Stimulated activated CD4-positive, alpha-beta T cell treated with anti-CD3 and anti-CD28 coated beads, Interleukin-12 subunit alpha, Interleukin-12 subunit beta, amount 100 ng/mL, for 24 hours (primary cell): ENCODE measurements at regions not wholly inside any gene's neighbourhood (a gene's known extent, or its start where the extent isn't known, plus 50 kb on each side); places are given as distances from the start of the nearest gene placed in this dataset.
"Not testable (repeated sequence)": the region's sequence is repeated elsewhere in the genome, so short reads cannot be mapped to it uniquely, and the experiment has no call there.

Experiments
- DNase-seq, 2 experiments: peaks; one replicate each; pipeline ENCODE4 v3.0.0-alpha.2; 2020; ENCODE audit warnings: low read depth in 2 of 2

DNA sequence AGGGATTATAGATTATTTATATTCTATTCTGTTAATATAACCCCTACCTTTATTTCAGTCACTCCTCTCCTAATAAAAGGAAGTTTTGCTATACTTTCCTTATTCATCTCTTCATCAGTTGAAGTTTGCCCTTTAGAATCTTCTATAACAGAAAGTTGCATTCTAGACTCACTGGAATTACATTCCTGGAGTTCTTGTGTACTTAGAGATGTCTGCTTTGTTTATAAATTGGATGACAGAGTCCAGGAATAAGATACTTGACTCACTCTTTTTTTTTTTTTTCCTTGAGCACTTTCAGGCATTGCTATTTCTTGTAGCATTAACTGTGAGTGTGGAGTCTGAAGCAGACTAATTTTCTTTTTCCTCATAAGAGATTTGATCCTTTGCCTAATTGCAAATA is 640.8 kb downstream of the XPNPEP1 start:
- no peak for DNase-seq

DNA sequence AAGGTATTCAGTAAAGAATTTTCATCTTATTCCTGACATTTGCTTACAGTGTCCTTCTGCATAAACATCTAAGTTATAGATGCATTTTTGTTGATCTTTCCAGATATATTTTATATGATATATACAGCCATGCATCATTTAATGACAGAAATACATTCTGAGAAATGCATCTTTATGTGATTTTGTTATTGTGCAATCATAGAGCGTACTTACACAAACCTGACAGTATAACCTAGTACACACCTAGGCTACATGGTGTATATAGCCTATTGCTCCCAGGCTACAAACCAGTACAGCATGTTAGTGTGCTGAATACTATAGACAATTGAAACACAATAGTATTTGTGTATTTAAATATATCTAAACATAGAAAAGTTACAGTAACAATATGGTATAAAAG is 642.0 kb downstream of the XPNPEP1 start:
- DNase-seq = no peak

DNA sequence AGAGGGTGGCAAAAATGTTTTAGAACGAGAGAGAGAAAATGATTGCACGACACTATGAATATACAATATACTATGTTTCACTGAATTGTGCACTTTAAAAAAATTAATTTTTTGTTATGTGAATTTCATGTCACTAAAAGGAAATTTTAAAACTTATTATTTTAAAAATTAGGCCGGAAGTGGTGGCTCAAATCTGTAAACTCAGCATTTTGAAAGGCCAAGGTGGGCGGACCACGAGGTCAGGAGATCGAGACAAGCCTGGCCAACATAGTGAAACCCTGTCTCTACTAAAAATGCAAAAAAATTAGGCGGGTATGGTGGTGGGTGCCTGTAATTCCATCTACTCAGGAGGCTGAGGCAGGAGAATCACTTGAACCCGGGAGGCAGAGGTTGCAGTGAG is 642.5 kb downstream of the XPNPEP1 start:
- no peak for DNase-seq

DNA sequence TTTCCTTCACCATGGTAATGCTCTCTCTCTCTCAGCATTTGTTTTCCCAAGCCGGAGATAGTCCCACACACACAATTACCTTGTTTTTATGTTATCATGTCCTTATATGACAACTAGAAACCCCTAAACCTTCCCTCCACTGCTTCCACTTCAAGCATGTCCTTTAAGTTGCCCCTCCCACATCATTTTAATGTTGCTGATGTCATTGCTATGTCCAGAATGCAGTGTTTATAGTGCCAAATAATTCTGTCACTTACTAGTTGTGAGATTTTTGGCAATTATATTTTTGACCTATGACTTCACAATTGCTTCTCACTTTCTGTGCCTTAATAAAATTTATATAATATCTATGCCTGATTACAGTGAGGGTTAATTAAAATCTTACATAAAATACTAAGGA is 645.9 kb downstream of the XPNPEP1 start:
- DNase-seq = no peak

DNA sequence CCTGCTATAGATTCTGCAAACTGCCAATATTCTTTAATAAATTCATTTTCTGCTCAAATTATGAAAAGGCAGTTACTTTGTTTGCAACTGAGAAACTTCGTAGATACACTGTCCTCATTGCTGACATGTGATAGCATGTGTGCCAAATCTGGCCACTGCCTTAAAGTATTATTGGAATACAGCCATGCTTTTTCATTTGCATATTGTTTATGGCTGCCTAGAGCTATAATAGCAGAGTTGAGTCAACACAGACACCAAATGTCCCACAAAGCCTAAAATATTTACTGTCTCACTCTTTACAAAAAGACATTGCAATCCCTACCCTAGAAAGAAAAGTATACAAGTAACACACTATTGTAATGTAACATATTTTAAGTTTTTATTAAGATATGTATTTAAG is 647.4 kb downstream of the XPNPEP1 start:
- DNase-seq = no peak

DNA sequence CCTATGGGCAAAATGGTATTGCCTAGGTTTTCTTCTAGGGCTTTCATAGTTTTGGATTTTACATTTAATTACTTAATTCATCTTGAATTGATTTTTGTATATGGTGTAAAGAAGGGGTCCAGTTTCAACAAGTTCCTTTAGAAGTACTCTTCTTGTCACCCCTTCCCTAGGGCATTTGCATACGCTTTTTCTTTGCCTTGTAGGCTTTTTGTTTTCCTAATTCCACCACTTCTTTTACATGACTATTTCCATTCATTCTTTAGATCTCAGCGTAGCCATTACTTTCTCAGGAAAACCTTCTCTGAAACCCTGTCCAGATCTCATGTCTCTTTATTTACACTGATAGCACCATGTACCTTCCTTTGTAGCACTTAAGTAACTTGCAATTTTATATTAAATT is 648.6 kb downstream of the XPNPEP1 start:
- DNase-seq = no peak

DNA sequence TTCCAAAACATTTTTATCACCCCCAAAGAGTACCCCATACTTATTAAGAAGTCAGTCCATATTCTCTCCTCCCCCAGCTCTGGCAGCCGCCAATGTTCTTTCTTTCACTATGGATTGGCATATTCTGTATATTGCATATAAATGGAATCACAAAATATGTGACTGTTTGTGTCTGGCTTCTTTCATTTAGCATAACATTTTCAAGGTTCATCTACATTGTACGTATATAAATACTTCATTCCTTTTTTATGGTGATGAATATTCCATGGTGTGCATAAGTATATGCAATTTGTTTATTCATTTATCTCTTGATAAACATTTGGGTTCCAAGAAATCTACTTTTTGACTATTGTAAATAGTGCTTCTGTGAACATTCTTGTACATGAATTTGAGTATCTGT is 653.1 kb downstream of the XPNPEP1 start:
- DNase-seq = no peak

DNA sequence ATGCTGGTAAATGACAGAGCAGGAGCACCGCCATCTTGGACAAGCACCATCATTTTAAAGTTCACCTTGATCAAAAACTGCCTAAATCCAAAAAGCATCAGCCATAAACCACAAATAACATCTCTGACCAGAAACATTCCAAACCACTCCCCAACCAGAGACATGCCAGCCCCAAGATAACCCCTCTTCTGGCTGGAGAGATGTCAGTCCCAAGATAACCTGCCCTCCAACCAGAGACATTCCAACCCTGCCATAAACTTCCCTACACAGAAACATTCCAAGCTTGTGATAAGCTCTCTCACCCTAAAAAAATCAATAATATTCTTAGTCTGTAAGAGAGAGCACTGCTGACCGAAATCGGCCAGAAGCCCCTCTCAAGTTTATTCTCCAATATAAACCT is 659.3 kb downstream of the XPNPEP1 start:
- DNase-seq = no peak

DNA sequence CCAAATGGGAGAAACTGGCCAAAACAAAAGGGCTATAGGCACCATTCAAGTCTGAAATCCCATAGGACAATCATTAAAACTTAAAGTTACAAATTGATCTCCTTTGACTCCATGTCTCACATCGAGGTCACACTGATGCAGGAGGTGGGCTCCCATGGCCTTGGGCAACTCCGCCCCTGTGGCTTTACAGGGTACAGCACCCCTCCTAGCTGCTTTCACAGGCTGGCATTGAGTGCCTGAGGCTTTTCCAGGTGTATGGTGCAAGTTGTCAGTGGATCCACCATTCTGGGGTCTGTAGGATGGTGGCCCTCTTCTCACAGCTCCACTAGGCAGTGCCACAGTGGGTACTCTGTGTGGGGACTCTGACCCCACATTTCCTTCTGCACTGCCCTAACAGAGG is 662.1 kb downstream of the XPNPEP1 start:
- DNase-seq = no peak

DNA sequence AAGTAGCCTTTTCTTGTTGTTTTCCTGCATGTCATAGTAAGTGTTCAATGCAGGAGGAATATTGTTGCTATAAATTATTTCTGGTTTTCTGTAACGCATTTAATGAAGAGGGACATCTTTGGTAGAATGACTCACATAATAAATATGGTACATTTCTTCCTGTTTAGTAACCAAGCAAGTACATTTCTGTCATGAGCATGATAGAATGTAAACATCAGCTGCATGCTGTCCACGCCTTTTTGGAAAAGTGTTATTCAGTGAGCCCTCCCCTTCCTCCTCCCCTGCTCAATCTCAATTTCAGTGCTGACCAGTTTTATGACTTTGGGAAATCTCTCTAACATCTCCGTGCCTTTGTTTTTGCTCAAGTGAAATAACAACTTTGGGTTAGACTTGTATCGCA is 664.0 kb downstream of the XPNPEP1 start:
- DNase-seq = no peak

DNA sequence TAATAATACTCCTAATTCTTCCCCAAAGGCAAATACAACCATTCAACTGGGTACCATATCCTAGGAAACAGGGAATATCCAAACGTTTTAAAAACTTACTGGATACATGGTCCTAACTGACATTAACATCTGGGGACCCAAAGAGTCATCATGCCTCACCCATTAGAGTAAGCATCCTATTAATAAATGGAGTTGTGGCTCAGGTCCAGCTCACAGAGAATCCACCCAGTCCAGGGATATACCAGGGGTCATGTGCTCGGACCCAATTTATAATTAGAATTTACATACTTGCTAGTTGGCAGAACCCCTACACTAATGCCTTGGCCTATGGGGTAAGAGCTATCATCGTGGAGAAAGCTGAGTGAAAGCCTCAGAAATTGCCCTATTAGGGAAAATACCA is 670.0 kb downstream of the XPNPEP1 start:
- DNase-seq = no peak

DNA sequence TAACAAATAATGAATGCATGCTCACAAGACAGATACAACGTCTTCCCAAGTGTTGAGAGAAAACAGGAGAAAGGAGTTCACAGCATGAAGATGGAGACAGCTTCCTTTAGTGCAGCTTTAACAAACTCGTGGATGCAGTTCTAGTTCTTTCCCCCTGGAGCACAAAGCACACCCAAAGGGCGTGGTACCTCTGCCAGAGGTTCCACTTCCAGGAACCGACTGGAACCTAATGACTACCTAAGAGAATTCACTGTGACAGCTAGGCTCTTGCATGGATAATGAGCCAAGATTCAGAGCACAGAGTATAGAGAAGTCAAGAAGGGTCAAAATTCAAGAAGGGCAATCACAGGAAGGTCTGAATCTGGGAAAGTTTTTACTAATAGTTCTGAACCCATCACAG is 673.2 kb downstream of the XPNPEP1 start:
- DNase-seq = no peak

DNA sequence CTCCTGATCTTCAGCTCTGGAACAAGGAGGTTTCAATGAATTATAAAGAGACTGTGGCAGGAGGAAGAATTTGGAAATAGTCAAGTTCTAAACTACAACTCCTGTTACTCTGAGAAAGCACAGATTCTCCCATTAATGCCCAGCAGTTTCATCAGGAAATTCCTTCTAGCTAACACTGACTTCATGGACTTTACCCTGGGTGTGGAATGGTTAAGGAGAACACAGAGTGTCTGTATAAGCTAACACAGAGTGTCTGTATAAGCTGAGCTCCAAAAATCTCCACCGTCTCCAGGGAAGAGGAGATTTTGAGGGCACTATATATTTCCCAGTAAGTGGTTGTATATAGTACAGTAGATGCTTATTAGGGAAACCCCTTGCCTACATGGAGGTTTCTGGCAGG is 675.5 kb downstream of the XPNPEP1 start:
- no peak for DNase-seq

DNA sequence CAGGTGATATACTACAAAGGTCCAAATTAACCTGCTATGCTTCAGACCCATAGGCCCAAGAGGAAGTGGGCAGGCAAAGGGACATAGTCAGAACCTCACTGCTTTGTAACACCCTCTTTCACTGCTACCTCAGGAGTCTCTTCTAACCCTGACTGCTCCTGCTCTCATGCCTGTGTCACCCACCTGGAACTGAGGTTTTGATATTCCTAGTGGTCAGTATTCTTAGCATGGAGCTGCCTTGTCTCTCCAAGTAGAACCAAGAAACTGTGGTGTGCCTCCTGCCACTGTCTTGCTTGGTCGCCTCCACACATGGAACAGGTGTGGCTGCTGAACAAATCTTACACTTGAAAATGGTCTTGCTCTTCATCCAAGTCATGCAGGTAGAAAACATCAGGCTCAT is 677.5 kb downstream of the XPNPEP1 start:
- DNase-seq = no peak

DNA sequence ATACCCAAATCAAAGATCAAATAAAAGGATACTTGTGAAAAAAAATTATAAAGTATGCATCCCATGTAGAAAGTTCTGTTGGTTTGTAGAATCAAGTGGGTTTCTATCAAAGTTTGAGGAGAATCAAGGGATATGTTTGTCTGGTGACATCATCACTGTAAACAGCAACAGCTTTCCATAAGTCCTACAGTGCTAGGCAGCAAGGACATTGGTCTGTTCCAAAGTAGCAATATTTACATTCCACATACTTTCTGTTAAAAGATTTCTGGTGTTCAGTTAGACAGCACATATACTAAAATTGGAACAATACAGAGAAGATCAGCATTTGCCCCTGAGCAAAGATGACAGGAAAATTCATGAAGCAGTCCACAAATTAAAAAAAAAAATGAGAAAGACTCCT is 683.9 kb downstream of the XPNPEP1 start:
- no peak for DNase-seq

DNA sequence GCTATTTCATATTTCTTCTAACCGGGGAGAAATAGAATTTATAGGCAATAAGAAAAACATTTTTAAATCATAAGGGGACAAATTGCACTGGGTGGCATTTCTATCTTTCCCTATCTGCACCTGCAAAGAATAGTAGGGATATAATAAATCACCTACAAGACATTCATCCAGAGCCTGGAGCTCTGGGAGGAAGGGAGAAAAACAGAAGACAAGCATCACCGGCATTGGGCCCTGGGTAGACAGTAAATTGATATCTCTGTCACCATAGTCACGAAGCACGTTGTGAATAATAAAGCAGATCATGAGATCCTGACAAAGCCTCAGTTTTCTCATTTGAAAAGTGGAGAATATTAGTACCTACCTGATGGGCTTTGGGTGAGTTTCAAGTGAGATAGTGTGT is 685.6 kb downstream of the XPNPEP1 start:
- DNase-seq = no peak

DNA sequence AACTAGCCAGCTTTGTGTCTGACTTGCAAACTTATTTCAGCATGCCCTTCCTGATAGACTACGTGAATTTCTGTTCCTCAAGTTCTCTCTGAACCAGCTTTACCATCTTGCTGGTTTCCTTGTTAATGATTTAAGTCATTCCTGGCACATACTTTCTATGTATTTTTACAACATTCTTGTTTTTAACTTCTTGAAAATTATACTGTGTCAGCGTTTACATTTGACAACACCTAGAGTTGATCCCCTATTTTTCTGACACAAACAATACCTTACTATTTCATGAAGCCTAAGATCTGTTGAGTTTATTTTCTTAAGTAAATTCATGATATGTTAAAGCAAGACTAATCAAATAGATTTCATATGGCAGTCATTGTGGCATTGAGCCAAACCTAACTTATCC is 686.3 kb downstream of the XPNPEP1 start:
- no peak for DNase-seq

DNA sequence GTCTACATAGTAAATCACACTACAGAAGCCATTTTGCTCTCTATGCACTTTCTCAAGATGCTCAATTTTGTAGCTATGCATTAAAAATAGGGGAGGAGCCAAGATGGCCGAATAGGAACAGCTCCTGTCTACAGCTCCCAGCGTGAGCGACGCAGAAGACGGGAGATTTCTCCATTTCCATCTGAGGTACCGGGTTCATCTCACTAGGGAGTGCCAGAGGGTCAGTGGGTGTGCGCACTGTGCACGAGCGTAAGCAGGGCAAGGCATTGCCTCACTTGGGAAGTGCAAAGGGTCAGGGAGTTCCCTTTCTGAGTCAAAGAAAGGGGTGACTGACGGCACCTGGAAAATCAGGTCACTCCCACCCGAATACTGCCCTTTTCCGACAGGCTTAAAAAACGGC is 699.8 kb downstream of the XPNPEP1 start:
- not testable (repeated sequence) for DNase-seq

DNA sequence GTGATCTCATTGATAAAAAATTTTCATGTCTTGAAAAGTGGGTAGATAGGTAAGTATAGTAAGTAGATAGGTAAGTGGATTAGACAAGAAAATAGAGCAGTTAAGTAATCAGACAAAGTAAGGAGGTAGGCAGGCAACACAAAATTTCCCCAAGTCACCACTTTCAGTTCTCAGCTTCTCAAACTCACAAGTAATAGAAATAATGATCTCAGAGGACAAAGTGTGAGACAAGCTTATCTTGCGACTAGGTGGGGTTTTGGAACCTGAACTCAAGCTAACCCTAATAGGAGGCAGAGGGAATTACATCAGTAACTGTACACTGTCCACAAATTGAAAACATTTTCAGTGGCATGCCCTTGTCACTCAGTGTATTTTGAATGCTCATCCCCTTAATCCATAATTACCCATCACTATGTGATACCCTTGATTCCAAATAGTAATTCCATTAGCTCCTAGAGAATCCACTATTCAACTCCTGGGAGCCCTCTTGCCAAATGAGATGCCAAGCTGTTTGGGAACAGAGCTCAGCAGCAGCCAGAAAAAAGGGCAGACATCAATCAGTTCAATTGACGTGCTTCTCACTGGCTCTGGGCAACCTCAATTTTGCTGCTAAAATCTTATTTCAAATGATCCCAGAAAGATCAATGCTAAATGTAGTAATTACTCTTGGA is 703.2 kb downstream of the XPNPEP1 start:
- DNase-seq = no peak

DNA sequence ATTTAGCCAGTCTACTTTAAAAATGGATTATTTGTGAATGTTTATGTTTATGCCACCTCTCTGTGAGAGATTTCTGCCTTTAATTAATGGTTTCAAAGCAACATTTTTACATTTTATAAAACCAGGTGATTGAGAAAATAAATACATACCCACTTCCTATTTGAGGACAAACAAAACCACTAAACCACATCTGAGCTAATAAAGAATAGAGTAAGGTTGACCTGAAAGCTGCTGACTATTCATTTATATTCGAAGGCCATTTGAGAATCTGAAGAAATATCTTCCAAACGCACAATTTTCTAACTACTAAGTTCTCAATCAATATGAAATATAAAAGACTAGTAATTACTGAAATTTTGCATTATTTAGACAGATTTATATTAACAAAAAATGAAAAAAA is 705.1 kb downstream of the XPNPEP1 start:
- DNase-seq = no peak

DNA sequence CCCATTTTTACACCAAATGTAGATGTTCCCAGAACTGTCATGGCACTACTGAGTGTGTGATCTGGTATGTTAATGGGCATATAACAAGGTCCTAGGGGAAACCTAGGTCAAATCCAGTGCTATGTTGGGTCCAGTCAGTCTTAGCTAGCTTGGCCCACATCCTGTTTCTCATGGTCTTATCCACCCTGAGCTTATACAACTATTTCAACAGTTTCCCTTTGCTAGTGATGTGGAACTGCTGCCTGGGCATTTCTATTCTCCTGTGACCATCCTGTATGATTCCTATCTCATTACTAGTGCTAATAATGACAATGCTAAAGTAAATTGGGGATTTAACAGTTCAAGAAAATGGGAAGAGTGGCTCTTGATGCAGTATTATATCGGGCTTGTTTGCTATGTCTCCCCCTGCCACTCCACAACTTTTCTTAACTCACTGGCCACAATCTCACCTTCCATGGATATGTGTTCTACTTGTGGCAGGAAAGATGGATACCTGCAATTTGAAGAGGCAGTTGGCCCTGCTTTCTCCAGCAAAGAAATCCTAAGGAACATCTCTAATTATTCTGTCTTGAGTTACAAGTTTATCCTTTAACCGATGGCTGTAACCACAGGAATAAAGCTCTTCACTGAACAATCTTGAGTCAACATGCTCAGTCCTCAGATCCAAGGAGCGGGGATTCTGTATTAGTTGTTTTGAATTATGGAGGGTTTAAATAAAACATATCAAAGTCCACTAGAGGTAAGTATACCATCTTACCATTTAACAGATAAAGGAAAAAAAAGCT is 707.8 kb downstream of the XPNPEP1 start:
- DNase-seq = no peak

DNA sequence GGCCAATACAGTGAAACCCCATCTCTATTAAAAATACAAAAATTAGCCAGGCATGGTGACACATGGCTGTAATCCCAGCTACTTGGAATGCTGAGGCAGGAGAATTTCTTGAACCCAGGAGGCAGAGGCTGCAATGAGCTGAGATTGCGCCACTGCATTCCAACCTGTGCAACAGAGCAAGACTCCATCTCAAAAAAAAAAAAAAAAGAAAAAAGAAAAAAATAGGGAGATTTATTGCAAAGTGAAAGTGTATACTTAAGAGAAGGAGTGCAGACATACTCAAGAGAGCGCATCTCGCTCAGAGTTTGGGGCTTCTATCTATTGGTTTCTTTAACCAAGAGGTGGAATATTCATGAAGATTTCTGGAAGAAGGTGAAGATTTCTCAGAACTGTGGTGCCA is 708.4 kb downstream of the XPNPEP1 start:
- not testable (repeated sequence) for DNase-seq

DNA sequence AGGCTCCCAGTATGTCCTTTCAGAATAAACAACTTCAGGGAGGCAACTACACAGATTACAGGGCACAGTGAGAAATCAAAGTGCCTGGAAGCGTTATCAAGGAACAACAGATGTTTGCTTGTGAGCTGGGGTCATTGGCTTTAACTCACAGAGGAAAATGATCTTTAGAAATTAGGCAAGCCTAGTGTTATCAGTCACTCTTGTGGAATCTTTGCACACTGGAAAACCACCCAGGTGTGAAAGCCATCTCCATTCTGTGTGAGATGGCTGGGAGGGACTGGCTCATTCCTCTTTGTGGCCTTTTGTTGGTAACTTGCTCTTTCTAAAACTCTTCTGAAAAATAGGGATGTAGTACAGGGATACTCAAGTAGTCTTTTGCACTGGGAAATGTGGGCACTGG is 716.0 kb downstream of the XPNPEP1 start:
- DNase-seq = no peak
